Tibial nerve (tissue), 4 donors: ENCODE measurements at regions not wholly inside any gene's neighbourhood (a gene's known extent, or its start where the extent isn't known, plus 50 kb on each side); places are given as distances from the start of the nearest gene placed in this dataset.

ENCODE experiments used
- CTCF ChIP-seq, 5 experiments: fragments of 200-600 bp in 3 of 5; fragments of 450-650 bp in 2 of 5; sonication (generic) in 3 of 5; IDR thresholded peaks; one replicate each; pipeline ENCODE4 v1.5.1; 2016 to 2019; ENCODE audit warnings: antibody characterized with exemption in 5 of 5, mild to moderate bottlenecking in 3 of 5, moderate library complexity in 2 of 5
- EP300 ChIP-seq, 2 donors: sonication (generic); formaldehyde crosslinking; IDR thresholded peaks; one replicate each; pipeline ENCODE4 v1.6.1; 2017; ENCODE audit warnings: antibody characterized with exemption in 2 of 2, mild to moderate bottlenecking in 1 of 2
- POLR2A ChIP-seq, 2 donors: fragments of 450-650 bp; IDR thresholded peaks; one replicate each; pipeline ENCODE4 v1.6.1; 2017; ENCODE audit warnings: antibody characterized with exemption in 2 of 2, mild to moderate bottlenecking in 2 of 2, moderate library complexity in 2 of 2

GRCh38 chr18:75840131-75840530, 412.6 kb upstream of the SMIM21 start:
- TF ChIP-seq CTCF (IDR thresholded peaks at IDR 0.05) (no peak), POLR2A (IDR thresholded peaks at IDR 0.05) (no peak), EP300 (IDR thresholded peaks at IDR 0.05) (no peak)
